GM23338 (cell line): ENCODE measurements at regions not wholly inside any gene's neighbourhood (a gene's known extent, or its start where the extent isn't known, plus 50 kb on each side); places are given as distances from the start of the nearest gene placed in this dataset.

ENCODE experiments used
- ATAC-seq: fragments of 200-7000 bp; cut with Tn5 transposase; 3 replicates; pipeline ENCODE4 v1.9.1; 2020
- DNase-seq: peaks from one replicate; pipeline ENCODE4 v3.0.0-alpha.2; 2015; ENCODE audit warnings: low spot score
- H2AFZ ChIP-seq: fragments of 200-600 bp; sonication (generic); 2 replicates; pipeline ENCODE4 v1.8.0; 2016; ENCODE audit warnings: antibody characterized with exemption, mild to moderate bottlenecking, moderate library complexity
- H3F3A ChIP-seq: fragments of 200-600 bp; sonication (generic); replicated peaks from 2 replicates; pipeline ENCODE4 v1.8.0; 2017; ENCODE audit warnings: antibody characterized with exemption, mixed run types, low read depth
- H3K27ac ChIP-seq: fragments of 200-600 bp; sonication (generic); 2 replicates; pipeline ENCODE4 v1.6.1; 2016; ENCODE audit warnings: low read depth
- H3K27me3 ChIP-seq: fragments of 200-600 bp; sonication (generic); 2 replicates; pipeline ENCODE4 v1.8.0; 2016; ENCODE audit warnings: mild to moderate bottlenecking, mixed run types, moderate library complexity; ENCODE audit not compliant: insufficient read depth
- H3K36me3 ChIP-seq: fragments of 200-600 bp; sonication (generic); 2 replicates; pipeline ENCODE4 v1.8.0; 2016; ENCODE audit warnings: mild to moderate bottlenecking; ENCODE audit not compliant: insufficient read depth
- H3K4me1 ChIP-seq: fragments of 200-600 bp; sonication (generic); 2 replicates; pipeline ENCODE4 v1.8.0; 2016; ENCODE audit warnings: mild to moderate bottlenecking, moderate library complexity; ENCODE audit not compliant: insufficient read depth
- H3K4me2 ChIP-seq: fragments of 200-600 bp; sonication (generic); 2 replicates; pipeline ENCODE4 v1.7.1; 2017; ENCODE audit warnings: mixed run types
- H3K4me3 ChIP-seq: fragments of 200-600 bp; sonication (generic); 2 replicates; pipeline ENCODE4 v1.6.1; 2016; ENCODE audit warnings: mixed run types
- H3K79me2 ChIP-seq: fragments of 200-600 bp; sonication (generic); replicated peaks from 2 replicates; pipeline ENCODE4 v1.8.0; 2017; ENCODE audit warnings: mild to moderate bottlenecking; ENCODE audit not compliant: insufficient read depth
- H3K9me2 ChIP-seq: fragments of 200-600 bp; sonication (generic); 2 replicates; pipeline ENCODE4 v1.8.0; 2017; ENCODE audit not compliant: insufficient read depth
- H4K20me1 ChIP-seq: fragments of 200-600 bp; sonication (generic); replicated peaks from 2 replicates; pipeline ENCODE4 v1.8.0; 2017; ENCODE audit warnings: mild to moderate bottlenecking; ENCODE audit not compliant: insufficient read depth
- H3K27ac Mint-ChIP-seq: 2 replicates; pipeline ENCODE4 v1.8.0; 2020; ENCODE audit warnings: inconsistent platforms, mild to moderate bottlenecking, moderate library complexity, mixed read lengths
- H3K27me3 Mint-ChIP-seq: 3 replicates; pipeline ENCODE4 v1.8.0; 2022; ENCODE audit warnings: low read depth, mild to moderate bottlenecking, moderate library complexity, mixed read lengths, inconsistent platforms; ENCODE audit not compliant: insufficient read depth, poor library complexity
- H3K36me3 Mint-ChIP-seq: 3 replicates; pipeline ENCODE4 v1.8.0; 2021; ENCODE audit warnings: low read depth, mild to moderate bottlenecking, inconsistent platforms, moderate library complexity, mixed read lengths
- H3K4me1 Mint-ChIP-seq: 3 replicates; pipeline ENCODE4 v1.8.0; 2020; ENCODE audit warnings: mild to moderate bottlenecking, inconsistent platforms, mixed read lengths
- H3K4me3 Mint-ChIP-seq: 3 replicates; pipeline ENCODE4 v1.8.0; 2021; ENCODE audit warnings: moderate library complexity, mild to moderate bottlenecking, inconsistent platforms, mixed read lengths
- H3K9me3 Mint-ChIP-seq: 3 replicates; pipeline ENCODE4 v1.8.0; 2020; ENCODE audit warnings: moderate library complexity, mild to moderate bottlenecking, inconsistent platforms, mixed read lengths
- CREB1 ChIP-seq: fragments of 250-450 bp; sonication (Bioruptor Pico); IDR thresholded peaks from 2 replicates; pipeline ENCODE4 v1.5.0; 2020; ENCODE audit warnings: low read depth, mild to moderate bottlenecking, moderate library complexity
- EZH2 ChIP-seq: fragments of 200-600 bp; sonication (generic); IDR thresholded peaks from one replicate; pipeline ENCODE4 v1.8.0; 2017; ENCODE audit warnings: antibody characterized with exemption, mild to moderate bottlenecking, low read depth; ENCODE audit not compliant: unreplicated experiment
- EZH2phosphoT487 ChIP-seq: fragments of 200-600 bp; sonication (generic); IDR thresholded peaks from one replicate; pipeline ENCODE4 v1.8.1; 2018; ENCODE audit warnings: antibody characterized with exemption; ENCODE audit not compliant: unreplicated experiment
- JUNB ChIP-seq: IDR thresholded peaks from one replicate; pipeline ENCODE4 v1.6.1; 2016; ENCODE audit warnings: antibody characterized with exemption; ENCODE audit not compliant: unreplicated experiment
- POLR2AphosphoS5 ChIP-seq: IDR thresholded peaks from 2 replicates; pipeline ENCODE4 v1.6.1; 2016; ENCODE audit warnings: antibody characterized with exemption, low read depth
- ZNF114 ChIP-seq: fragments of 250-450 bp; sonication (Bioruptor Pico); IDR thresholded peaks from 2 replicates; pipeline ENCODE4 v1.5.0; 2020; ENCODE audit warnings: mild to moderate bottlenecking, moderate library complexity
- ZNF331 ChIP-seq: fragments of 250-450 bp; sonication (Bioruptor Pico); IDR thresholded peaks from 2 replicates; pipeline ENCODE4 v1.5.0; 2020; ENCODE audit warnings: low read depth, mild to moderate bottlenecking, moderate library complexity
- TF ChIP-seq, protein P1 (sequence below), 2 experiments: fragments of 200-600 bp in 1 of 2; sonication (generic) in 1 of 2; conservative IDR thresholded peaks; 2 replicates each; pipeline versions ENCODE4 v1.5.1 to v1.6.1; 2016 to 2017; ENCODE audit warnings: antibody characterized with exemption in 2 of 2, low read depth in 2 of 2, mild to moderate bottlenecking in 2 of 2, moderate library complexity in 1 of 2
- TF ChIP-seq, protein P2 (sequence below): IDR thresholded peaks from one replicate; pipeline ENCODE4 v1.6.1; 2018; ENCODE audit warnings: antibody characterized with exemption; ENCODE audit not compliant: unreplicated experiment
- TF ChIP-seq, protein P3 (sequence below): fragments of 250-450 bp; sonication (Bioruptor Pico); IDR thresholded peaks from 2 replicates; pipeline ENCODE4 v1.5.0; 2020; ENCODE audit warnings: mild to moderate bottlenecking, moderate library complexity

DNA sequence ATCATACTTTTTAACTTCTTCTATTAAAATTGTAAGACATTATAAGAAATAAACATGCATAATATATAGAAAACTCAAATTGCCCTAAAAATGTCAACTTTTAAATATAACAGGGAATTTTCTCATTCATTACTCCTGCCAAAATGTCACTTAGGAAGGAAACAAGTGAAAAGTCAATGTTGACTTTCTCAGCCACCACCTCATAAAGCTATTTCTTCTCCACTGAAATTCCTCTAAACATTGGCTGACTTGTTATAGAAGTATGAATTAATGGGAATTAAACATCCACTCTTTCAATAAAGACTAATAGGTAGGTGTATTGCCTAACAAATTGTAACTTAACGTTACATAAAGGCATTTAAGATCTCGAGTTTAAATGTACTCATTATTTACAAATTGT, 499.7 kb upstream of the SYT4 start:
- Histone ChIP-seq H3K79me2 (no peaks in the 10 kb centered on the region), H3K9me2 (peaks cover 3% of the 10 kb centered on the region; the same call in 1 of the 2 replicates), H4K20me1 (no peaks in the 10 kb centered on the region), H3K4me2 (no peak overlapping the region), H3K27me3 (no peaks in the 10 kb centered on the region), H3K4me3 (no peak overlapping the region), H3K27ac (no peak overlapping the region), H2AFZ (no peak overlapping the region), H3K36me3 (no peaks in the 10 kb centered on the region), H3F3A (no peaks in the 10 kb centered on the region), H3K4me1 (peaks cover 11% of the 10 kb centered on the region)
- Mint-ChIP-seq H3K4me3 (no peak overlapping the region), H3K27ac (no peak overlapping the region), H3K4me1 (peaks cover 10% of the 10 kb centered on the region; the same call in 2 of the 3 replicates), H3K9me3 (no peaks in the 10 kb centered on the region), H3K36me3 (no peaks in the 10 kb centered on the region), H3K27me3 (no peaks in the 10 kb centered on the region)
- ATAC-seq, result no peak
- DNase-seq, result no peak
- TF ChIP-seq JUNB (no peak), ZNF114 (CRISPR knock-in tag) (no peak), POLR2AphosphoS5 (no peak), EZH2phosphoT487 (no peak), CREB1 (CRISPR knock-in tag) (no peak), ZNF331 (CRISPR knock-in tag) (no peak), EZH2 (no peak)
- TF ChIP-seq, protein P1, sequence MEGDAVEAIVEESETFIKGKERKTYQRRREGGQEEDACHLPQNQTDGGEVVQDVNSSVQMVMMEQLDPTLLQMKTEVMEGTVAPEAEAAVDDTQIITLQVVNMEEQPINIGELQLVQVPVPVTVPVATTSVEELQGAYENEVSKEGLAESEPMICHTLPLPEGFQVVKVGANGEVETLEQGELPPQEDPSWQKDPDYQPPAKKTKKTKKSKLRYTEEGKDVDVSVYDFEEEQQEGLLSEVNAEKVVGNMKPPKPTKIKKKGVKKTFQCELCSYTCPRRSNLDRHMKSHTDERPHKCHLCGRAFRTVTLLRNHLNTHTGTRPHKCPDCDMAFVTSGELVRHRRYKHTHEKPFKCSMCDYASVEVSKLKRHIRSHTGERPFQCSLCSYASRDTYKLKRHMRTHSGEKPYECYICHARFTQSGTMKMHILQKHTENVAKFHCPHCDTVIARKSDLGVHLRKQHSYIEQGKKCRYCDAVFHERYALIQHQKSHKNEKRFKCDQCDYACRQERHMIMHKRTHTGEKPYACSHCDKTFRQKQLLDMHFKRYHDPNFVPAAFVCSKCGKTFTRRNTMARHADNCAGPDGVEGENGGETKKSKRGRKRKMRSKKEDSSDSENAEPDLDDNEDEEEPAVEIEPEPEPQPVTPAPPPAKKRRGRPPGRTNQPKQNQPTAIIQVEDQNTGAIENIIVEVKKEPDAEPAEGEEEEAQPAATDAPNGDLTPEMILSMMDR (conservative IDR thresholded peaks at IDR 0.05; ENCODE audit: low read depth in 2 of 2), result no peak
- TF ChIP-seq, protein P2, sequence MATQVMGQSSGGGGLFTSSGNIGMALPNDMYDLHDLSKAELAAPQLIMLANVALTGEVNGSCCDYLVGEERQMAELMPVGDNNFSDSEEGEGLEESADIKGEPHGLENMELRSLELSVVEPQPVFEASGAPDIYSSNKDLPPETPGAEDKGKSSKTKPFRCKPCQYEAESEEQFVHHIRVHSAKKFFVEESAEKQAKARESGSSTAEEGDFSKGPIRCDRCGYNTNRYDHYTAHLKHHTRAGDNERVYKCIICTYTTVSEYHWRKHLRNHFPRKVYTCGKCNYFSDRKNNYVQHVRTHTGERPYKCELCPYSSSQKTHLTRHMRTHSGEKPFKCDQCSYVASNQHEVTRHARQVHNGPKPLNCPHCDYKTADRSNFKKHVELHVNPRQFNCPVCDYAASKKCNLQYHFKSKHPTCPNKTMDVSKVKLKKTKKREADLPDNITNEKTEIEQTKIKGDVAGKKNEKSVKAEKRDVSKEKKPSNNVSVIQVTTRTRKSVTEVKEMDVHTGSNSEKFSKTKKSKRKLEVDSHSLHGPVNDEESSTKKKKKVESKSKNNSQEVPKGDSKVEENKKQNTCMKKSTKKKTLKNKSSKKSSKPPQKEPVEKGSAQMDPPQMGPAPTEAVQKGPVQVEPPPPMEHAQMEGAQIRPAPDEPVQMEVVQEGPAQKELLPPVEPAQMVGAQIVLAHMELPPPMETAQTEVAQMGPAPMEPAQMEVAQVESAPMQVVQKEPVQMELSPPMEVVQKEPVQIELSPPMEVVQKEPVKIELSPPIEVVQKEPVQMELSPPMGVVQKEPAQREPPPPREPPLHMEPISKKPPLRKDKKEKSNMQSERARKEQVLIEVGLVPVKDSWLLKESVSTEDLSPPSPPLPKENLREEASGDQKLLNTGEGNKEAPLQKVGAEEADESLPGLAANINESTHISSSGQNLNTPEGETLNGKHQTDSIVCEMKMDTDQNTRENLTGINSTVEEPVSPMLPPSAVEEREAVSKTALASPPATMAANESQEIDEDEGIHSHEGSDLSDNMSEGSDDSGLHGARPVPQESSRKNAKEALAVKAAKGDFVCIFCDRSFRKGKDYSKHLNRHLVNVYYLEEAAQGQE, result no peak
- TF ChIP-seq, protein P3, sequence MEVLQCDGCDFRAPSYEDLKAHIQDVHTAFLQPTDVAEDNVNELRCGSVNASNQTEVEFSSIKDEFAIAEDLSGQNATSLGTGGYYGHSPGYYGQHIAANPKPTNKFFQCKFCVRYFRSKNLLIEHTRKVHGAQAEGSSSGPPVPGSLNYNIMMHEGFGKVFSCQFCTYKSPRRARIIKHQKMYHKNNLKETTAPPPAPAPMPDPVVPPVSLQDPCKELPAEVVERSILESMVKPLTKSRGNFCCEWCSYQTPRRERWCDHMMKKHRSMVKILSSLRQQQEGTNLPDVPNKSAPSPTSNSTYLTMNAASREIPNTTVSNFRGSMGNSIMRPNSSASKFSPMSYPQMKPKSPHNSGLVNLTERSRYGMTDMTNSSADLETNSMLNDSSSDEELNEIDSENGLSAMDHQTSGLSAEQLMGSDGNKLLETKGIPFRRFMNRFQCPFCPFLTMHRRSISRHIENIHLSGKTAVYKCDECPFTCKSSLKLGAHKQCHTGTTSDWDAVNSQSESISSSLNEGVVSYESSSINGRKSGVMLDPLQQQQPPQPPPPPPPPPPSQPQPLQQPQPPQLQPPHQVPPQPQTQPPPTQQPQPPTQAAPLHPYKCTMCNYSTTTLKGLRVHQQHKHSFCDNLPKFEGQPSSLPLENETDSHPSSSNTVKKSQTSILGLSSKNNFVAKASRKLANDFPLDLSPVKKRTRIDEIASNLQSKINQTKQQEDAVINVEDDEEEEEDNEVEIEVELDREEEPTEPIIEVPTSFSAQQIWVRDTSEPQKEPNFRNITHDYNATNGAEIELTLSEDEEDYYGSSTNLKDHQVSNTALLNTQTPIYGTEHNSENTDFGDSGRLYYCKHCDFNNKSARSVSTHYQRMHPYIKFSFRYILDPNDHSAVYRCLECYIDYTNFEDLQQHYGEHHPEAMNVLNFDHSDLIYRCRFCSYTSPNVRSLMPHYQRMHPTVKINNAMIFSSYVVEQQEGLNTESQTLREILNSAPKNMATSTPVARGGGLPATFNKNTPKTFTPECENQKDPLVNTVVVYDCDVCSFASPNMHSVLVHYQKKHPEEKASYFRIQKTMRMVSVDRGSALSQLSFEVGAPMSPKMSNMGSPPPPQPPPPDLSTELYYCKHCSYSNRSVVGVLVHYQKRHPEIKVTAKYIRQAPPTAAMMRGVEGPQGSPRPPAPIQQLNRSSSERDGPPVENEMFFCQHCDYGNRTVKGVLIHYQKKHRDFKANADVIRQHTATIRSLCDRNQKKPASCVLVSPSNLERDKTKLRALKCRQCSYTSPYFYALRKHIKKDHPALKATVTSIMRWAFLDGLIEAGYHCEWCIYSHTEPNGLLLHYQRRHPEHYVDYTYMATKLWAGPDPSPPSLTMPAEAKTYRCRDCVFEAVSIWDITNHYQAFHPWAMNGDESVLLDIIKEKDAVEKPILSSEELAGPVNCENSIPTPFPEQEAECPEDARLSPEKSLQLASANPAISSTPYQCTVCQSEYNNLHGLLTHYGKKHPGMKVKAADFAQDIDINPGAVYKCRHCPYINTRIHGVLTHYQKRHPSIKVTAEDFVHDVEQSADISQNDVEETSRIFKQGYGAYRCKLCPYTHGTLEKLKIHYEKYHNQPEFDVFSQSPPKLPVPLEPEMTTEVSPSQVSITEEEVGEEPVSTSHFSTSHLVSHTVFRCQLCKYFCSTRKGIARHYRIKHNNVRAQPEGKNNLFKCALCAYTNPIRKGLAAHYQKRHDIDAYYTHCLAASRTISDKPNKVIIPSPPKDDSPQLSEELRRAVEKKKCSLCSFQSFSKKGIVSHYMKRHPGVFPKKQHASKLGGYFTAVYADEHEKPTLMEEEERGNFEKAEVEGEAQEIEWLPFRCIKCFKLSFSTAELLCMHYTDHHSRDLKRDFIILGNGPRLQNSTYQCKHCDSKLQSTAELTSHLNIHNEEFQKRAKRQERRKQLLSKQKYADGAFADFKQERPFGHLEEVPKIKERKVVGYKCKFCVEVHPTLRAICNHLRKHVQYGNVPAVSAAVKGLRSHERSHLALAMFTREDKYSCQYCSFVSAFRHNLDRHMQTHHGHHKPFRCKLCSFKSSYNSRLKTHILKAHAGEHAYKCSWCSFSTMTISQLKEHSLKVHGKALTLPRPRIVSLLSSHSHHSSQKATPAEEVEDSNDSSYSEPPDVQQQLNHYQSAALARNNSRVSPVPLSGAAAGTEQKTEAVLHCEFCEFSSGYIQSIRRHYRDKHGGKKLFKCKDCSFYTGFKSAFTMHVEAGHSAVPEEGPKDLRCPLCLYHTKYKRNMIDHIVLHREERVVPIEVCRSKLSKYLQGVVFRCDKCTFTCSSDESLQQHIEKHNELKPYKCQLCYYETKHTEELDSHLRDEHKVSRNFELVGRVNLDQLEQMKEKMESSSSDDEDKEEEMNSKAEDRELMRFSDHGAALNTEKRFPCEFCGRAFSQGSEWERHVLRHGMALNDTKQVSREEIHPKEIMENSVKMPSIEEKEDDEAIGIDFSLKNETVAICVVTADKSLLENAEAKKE (CRISPR knock-in tag), result no peak
